NOMO-1 treated with DMSO at 0.1 percent for 48 hours (cell line): ENCODE measurements at regions not wholly inside any gene's neighbourhood (a gene's known extent, or its start where the extent isn't known, plus 50 kb on each side); places are given as distances from the start of the nearest gene placed in this dataset.

ENCODE experiments used
- DNase-seq: peaks from one replicate; lab custom pipeline; 2025; ENCODE audit not compliant: unreplicated experiment; lab: John Stamatoyannopoulos, UW

GRCh38 chr3:39748763-39749162, 60.6 kb upstream of the MYRIP start:
- DNase-seq: no peak

GRCh38 chr3:39750712-39751111, 58.7 kb upstream of the MYRIP start:
- no peak for DNase-seq

GRCh38 chr3:39751286-39751685, 58.1 kb upstream of the MYRIP start:
- peak; percentile 0 for DNase-seq

GRCh38 chr3:39752019-39752637, 57.3 kb upstream of the MYRIP start:
- no peak for DNase-seq

GRCh38 chr3:39752751-39753150, 56.7 kb upstream of the MYRIP start:
- DNase-seq: no peak

- DNase-seq: no peak
Observed at GRCh38 chr3:39753391-39753790, 56.0 kb upstream of the MYRIP start.

- no peak for DNase-seq
Observed at GRCh38 chr3:39754549-39754948, 54.9 kb upstream of the MYRIP start.

- no peak for DNase-seq
Observed at GRCh38 chr3:39755100-39755499, 54.3 kb upstream of the MYRIP start.

- no peak for DNase-seq
Observed at GRCh38 chr3:39757307-39757706, 52.1 kb upstream of the MYRIP start.
